PC-9 (cell line): ENCODE measurements at regions not wholly inside any gene's neighbourhood (a gene's known extent, or its start where the extent isn't known, plus 50 kb on each side); places are given as distances from the start of the nearest gene placed in this dataset.

Source experiments
- BruUV-seq: library from RNA; stranded (reverse); fragments of 400-500 nt; replicated peaks from 2 replicates; lab custom pipeline; 2021; lab: Mats Ljungman, UMichigan
- CTCF ChIA-PET: fragments of 300-600 bp; sonication (Branson Sonifier 250); formaldehyde crosslinking; loops from one replicate; lab custom pipeline; 2022; ENCODE audit warnings: antibody characterized with exemption; lab: Charles Lee
- POLR2A ChIA-PET: fragments of 300-600 bp; sonication (Branson Sonifier 250); formaldehyde crosslinking; loops from one replicate; lab custom pipeline; 2022; ENCODE audit warnings: antibody characterized with exemption; ENCODE audit not compliant: unreplicated experiment; lab: Charles Lee
- DNase-seq, 2 experiments: peaks; one replicate each; pipeline versions ENCODE4 v3.0.0 to v3.0.0-alpha.2; 2015 to 2022; ENCODE audit warnings: mixed read lengths in 1 of 2
- H2AFZ ChIP-seq: fragments of 200-600 bp; sonication (generic); 2 replicates; pipeline ENCODE4 v1.8.1; 2017; ENCODE audit warnings: antibody characterized with exemption
- H3F3A ChIP-seq: fragments of 200-600 bp; sonication (generic); 2 replicates; pipeline ENCODE4 v1.8.1; 2017; ENCODE audit warnings: antibody characterized with exemption, mild to moderate bottlenecking, low read depth; ENCODE audit not compliant: insufficient read depth
- H3K27ac ChIP-seq: fragments of 200-600 bp; sonication (generic); 2 replicates; pipeline ENCODE4 v1.6.1; 2016; ENCODE audit warnings: mixed run types
- H3K27me3 ChIP-seq: fragments of 200-600 bp; sonication (generic); 2 replicates; pipeline ENCODE4 v1.6.1; 2016; ENCODE audit warnings: low read depth, mixed run types; ENCODE audit not compliant: insufficient read depth
- H3K36me3 ChIP-seq: fragments of 200-600 bp; sonication (generic); 2 replicates; pipeline ENCODE4 v1.6.1; 2016; ENCODE audit warnings: low read depth, mixed run types
- H3K4me1 ChIP-seq: fragments of 200-600 bp; sonication (generic); replicated peaks from 2 replicates; pipeline ENCODE4 v1.6.1; 2016; ENCODE audit warnings: mixed run types; ENCODE audit not compliant: insufficient read depth
- H3K4me2 ChIP-seq: fragments of 200-600 bp; sonication (generic); 2 replicates; pipeline ENCODE4 v1.6.1; 2017; ENCODE audit warnings: mixed run types
- H3K4me3 ChIP-seq: fragments of 200-600 bp; sonication (generic); 2 replicates; pipeline ENCODE4 v1.6.1; 2016; ENCODE audit warnings: mixed run types
- H3K79me2 ChIP-seq: fragments of 200-600 bp; sonication (generic); 2 replicates; pipeline ENCODE4 v1.6.1; 2017; ENCODE audit warnings: low read depth, mixed run types
- H3K9me2 ChIP-seq: fragments of 200-600 bp; sonication (generic); 2 replicates; pipeline ENCODE4 v1.8.1; 2017; ENCODE audit warnings: mild to moderate bottlenecking; ENCODE audit not compliant: insufficient read depth
- H3K9me3 ChIP-seq: fragments of 200-600 bp; sonication (generic); 2 replicates; pipeline ENCODE4 v1.8.1; 2016; ENCODE audit warnings: low read depth; ENCODE audit not compliant: insufficient read depth
- H4K20me1 ChIP-seq: fragments of 200-600 bp; sonication (generic); 2 replicates; pipeline ENCODE4 v1.8.1; 2017; ENCODE audit not compliant: insufficient read depth
- CTCF ChIP-seq: fragments of 200-600 bp; sonication (generic); conservative IDR thresholded peaks from 2 replicates; pipeline ENCODE4 v1.6.1; 2017; ENCODE audit warnings: mixed run types, antibody characterized with exemption, mild to moderate bottlenecking, moderate library complexity
- EZH2 ChIP-seq: fragments of 200-600 bp; sonication (generic); IDR thresholded peaks from 2 replicates; pipeline ENCODE4 v1.8.0; 2017; ENCODE audit warnings: antibody characterized with exemption, low read depth
- intact Hi-C: fragments of 100-400 bp; cut with micrococcal nuclease; formaldehyde crosslinking; loops from one replicate; pipeline ENCODE4 v1.10.0; 2022; ENCODE audit not compliant: unreplicated experiment

DNA sequence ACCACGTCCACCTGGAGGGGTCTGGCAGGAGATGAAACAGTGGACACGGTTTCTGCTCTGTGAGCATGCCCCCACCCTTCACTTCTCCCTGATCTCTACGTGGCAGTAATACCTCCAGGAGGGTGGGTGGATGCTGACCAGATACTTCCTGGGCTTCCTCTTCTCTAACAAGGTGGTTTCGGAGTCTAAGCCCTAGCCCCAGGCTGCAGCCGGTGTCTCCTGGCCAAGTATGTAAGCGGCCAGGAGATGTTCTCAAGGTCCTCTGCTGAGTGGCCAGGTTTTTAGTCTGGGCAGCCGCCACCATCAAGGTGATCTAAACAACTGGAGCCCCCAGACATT, 101.8 kb upstream of the ASB18 start:
- no peak for DNase-seq
- Histone ChIP-seq H3K36me3 (no peaks in the 10 kb centered on the region), H3K4me2 (no peak overlapping the region), H3K27me3 (peaks cover 76% of the 10 kb centered on the region), H2AFZ (no peak overlapping the region), H4K20me1 (no peaks in the 10 kb centered on the region), H3K4me1 (no peaks in the 10 kb centered on the region), H3K79me2 (no peaks in the 10 kb centered on the region), H3K9me3 (no peaks in the 10 kb centered on the region), H3K4me3 (no peak overlapping the region), H3K27ac (no peak overlapping the region), H3F3A (no peaks in the 10 kb centered on the region), H3K9me2 (no peaks in the 10 kb centered on the region)
- no TSS peak for BruUV-seq
- no peak for TF ChIP-seq EZH2
- no peak for TF ChIP-seq CTCF
- intact Hi-C loops, result no loop called here
- ChIA-PET POLR2A (interaction anchor here (0.6 kb wide), 1 partner anchor 571 kb away, joined by 3 read pairs; no protein-coding TSS in a partner anchor), CTCF (no interaction called here)

DNA sequence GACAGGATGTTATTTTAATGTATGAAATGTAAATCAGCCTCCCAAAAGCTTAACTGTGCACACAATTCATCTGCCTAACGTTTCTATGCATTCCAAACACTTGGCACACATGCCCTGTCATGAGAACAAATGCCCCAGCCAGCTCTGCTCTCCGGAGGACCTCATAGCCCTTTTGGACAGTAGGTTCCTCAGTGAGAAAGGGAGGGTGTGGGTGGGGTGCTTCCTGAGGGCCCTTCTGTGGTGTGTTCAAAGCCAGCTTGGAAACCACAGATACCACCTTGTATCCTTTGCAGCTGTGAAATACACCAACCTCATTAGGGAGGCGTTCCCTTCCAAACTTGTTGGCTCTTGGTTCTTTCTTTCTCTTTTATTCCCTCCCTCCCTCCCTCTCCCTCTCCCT, 102.2 kb upstream of the ASB18 start:
- BruUV-seq, result no TSS peak
- Histone ChIP-seq H3K4me3 (no peak overlapping the region), H3K79me2 (no peaks in the 10 kb centered on the region), H3K4me2 (no peak overlapping the region), H3K9me2 (no peaks in the 10 kb centered on the region), H3K27me3 (peaks cover 78% of the 10 kb centered on the region), H2AFZ (no peak overlapping the region), H3K36me3 (no peaks in the 10 kb centered on the region), H3K4me1 (no peaks in the 10 kb centered on the region), H4K20me1 (no peaks in the 10 kb centered on the region), H3K9me3 (no peaks in the 10 kb centered on the region), H3K27ac (no peak overlapping the region), H3F3A (no peaks in the 10 kb centered on the region)
- no peak for DNase-seq
- TF ChIP-seq CTCF, result no peak
- TF ChIP-seq EZH2, result no peak
- ChIA-PET POLR2A (interaction anchor here (0.6 kb wide), 1 partner anchor 570 kb away, joined by 3 read pairs; no protein-coding TSS in a partner anchor), CTCF (no interaction called here)
- intact Hi-C loops, result no loop called here

GRCh38 chr2:236367506-236368289, 103.5 kb upstream of the ASB18 start:
- CTCF ChIA-PET, result no interaction called here
- intact Hi-C loops, result no loop called here
- Histone ChIP-seq H3K4me2 (no peak overlapping the region), H3K9me2 (no peaks in the 10 kb centered on the region), H3K36me3 (no peaks in the 10 kb centered on the region), H3F3A (no peaks in the 10 kb centered on the region), H3K27ac (no peak overlapping the region), H3K79me2 (no peaks in the 10 kb centered on the region), H3K4me1 (no peaks in the 10 kb centered on the region), H3K9me3 (no peaks in the 10 kb centered on the region), H2AFZ (no peak overlapping the region), H3K27me3 (peaks cover 85% of the 10 kb centered on the region), H4K20me1 (no peaks in the 10 kb centered on the region), H3K4me3 (no peak overlapping the region)
- POLR2A ChIA-PET, result no interaction called here
- no TSS peak for BruUV-seq
- TF ChIP-seq EZH2 (no peak), CTCF (no peak)
- no peak for DNase-seq
